ENCODE measurements at regions not wholly inside any gene's neighbourhood (a gene's known extent, or its start where the extent isn't known, plus 50 kb on each side); places are given as distances from the start of the nearest gene placed in this dataset.

- DNase-seq (ENCODE audit: low spot score) = no peak
These were observed 166.9 kb downstream of the SOCS6 start for GRCh38 chr18:70455731-70456130.

- peak; percentile 32 for DNase-seq (ENCODE audit: low spot score)
These were observed 166.0 kb downstream of the SOCS6 start for GRCh38 chr18:70454704-70455322.

DNA sequence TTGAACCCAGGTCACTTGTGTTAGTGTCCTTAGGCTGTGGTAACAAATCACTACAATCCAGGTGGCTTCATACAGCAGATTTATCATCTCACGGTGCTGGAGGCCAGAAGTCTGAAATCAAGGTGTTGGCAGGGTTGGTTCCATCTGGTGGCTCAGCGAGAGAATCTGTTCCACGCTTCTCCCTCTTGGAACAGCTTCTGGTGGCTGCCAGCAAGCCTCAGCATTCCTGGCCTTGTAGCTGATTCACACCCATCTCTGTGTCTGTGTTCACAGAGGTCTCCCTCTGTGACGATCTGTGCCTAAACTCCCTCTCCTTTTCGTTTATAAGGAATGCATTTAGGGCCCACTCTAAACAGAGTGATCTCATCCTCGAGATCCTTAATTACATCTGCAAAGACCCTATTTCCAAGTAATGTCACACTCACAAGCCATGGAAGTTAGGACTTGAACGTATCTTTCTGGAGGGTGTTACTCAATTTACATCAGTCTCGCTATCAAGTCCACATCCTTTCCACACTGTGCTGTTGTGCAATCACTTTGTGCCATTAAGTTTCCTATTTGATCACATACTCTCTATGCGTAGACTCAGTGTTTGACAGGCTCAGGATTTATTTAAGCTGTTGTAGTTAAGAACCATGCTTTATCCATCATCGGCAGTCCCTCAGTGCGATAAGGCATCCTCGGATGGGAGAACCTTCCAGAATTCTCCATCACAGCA, 164.4 kb downstream of the SOCS6 start:
- no peak for DNase-seq (ENCODE audit: low spot score)

GRCh38 chr18:70452501-70452900, 163.7 kb downstream of the SOCS6 start:
- DNase-seq (ENCODE audit: low spot score) = no peak

- no peak for DNase-seq (ENCODE audit: low spot score)
These were observed 161.8 kb downstream of the SOCS6 start for GRCh38 chr18:70450426-70451253.

DNA sequence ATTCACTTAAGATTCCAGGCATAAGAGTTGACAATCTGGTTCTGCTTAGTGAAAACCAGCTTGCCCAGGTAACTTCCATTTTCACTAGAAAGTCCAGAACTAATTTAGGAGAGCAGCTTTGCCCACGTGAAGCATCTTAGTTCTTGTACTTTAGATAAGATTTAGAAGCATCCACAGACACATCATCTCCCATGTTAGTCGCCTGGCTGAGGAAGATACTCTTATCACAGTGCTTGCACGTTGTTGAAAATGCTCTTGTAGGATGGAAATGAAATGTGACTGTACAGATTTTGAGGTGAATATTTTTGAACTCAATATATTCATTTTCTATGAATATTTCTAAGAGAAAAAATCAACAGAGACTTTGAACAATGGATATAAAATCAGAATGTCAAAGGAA, 159.7 kb downstream of the SOCS6 start:
- DNase-seq (ENCODE audit: low spot score) = no peak

GRCh38 chr18:70446063-70446462, 157.2 kb downstream of the SOCS6 start:
- DNase-seq (ENCODE audit: low spot score) = no peak

DNA sequence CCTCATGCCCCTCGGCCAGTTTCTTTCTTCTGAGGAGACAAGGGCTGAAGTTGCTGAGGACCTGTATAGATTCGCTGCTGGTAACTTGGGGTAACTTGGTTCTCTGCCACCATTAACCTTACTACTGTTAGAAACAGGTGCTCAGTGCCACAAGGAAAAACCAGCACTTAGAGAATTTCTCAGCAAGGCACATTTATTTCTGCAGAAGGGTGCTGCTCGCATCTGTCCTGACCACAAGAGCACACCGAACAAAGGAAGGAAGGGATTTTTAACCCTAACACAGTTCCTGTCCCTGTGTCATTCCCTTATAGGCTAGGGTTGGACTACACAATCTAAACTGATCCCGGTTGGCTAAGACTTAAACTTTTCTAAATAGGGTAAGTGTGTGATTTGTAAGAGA, 154.1 kb downstream of the SOCS6 start:
- no peak for DNase-seq (ENCODE audit: low spot score)

GRCh38 chr18:70432804-70433400, 144.1 kb downstream of the SOCS6 start:
- DNase-seq (ENCODE audit: low spot score) = no peak

- DNase-seq (ENCODE audit: low spot score) = no peak
These were observed 142.4 kb downstream of the SOCS6 start for GRCh38 chr18:70431203-70431624.

- DNase-seq (ENCODE audit: low spot score) = no peak
These were observed 141.8 kb downstream of the SOCS6 start for GRCh38 chr18:70430501-70431173.

- DNase-seq (ENCODE audit: low spot score) = no peak
These were observed 141.1 kb downstream of the SOCS6 start for GRCh38 chr18:70429847-70430500.

- DNase-seq (ENCODE audit: low spot score) = no peak
These were observed 139.6 kb downstream of the SOCS6 start for GRCh38 chr18:70428439-70428838.

DNA sequence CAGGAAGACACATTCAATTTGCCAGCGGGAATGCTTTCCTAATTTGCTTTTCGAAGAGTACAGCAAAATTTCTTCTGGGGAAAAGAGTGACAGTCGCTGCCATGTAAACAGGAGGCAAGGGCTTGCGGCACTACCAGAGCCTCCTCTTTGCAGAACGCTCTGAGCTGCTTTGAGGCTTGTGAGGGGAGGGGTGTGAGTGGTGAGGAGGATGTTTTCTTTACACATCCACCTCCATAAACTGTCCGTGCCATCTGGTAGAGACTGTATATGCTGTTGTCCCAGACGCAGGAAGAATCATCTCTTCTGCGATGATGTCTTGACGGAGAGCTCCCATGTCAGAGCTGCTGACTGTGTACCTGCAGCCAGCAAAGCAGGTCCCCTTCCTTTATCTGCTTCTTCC, 138.0 kb downstream of the SOCS6 start:
- DNase-seq (ENCODE audit: low spot score) = no peak

- no peak for DNase-seq (ENCODE audit: low spot score)
These were observed 136.4 kb downstream of the SOCS6 start for GRCh38 chr18:70425236-70425635.

- no peak for DNase-seq (ENCODE audit: low spot score)
These were observed 135.1 kb downstream of the SOCS6 start for GRCh38 chr18:70423988-70424387.

DNA sequence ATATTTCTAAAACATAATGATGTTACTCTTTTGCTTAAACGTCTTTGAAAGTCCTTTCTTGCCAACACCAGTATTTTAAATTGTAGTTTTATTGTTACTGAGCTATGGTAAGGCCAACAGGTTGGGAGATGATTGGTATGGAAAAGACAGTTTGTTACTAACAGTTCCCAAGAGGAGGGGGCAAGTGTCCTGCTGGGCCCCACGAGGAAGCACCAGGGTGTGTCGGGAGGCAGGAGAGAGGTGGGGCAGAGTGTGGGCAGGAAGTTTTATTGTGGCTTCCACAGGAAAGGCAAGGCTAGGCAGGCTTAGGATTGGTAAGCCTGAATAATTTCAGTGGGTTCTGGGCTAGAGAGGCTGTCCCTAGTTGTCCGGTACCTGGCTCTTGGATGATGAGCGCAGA, 134.3 kb downstream of the SOCS6 start:
- no peak for DNase-seq (ENCODE audit: low spot score)

DNA sequence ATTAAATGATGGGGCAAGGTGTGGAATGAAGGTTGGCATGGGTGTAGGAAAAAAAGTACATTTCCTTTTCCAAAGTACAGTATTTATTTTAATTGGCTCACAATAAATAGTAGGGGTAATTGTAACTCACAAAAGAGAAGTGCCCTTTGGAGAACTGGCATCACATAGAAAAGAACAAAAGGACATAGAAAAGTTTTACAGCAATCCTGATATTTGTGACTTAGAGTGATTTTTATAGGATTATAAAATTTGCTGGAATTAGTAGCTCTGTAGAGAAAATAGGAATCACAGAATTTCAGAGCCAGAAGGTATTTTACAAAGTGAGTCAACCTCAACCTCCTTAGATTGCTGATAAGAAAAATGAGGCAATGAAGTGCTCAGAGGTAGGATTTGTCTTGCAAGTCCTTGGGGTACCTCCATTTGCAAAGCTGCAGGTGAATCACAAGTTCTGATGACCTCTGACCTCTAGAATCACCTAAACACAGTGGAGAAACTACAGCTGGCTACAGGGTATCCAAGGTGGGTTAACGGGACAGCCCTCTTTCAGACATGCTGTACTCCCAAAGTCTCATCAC, 133.6 kb downstream of the SOCS6 start:
- no peak for DNase-seq (ENCODE audit: low spot score)

- DNase-seq (ENCODE audit: low spot score) = no peak
These were observed 132.9 kb downstream of the SOCS6 start for GRCh38 chr18:70421471-70422390.
